ENCODE measurements at regions not wholly inside any gene's neighbourhood (a gene's known extent, or its start where the extent isn't known, plus 50 kb on each side); places are given as distances from the start of the nearest gene placed in this dataset.

DNA sequence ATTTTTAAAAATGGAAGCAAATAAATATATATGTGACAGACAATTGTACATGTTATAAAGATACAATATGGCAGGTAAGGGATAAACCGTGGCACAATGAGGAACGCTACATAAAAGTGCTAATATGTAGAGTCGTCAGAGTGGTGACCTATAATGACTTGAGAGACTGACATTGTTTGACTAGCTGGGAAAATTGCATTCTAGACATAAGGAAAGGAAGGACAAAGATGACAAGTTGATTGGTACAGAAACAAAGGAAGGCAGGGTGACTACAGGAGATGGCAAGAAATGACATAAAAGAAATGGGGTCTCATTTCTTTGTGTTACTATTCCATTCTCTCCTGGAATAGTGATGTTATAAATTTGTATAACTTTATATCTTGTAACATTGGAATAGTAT lies 420.4 kb downstream of the DSC3 start:
- no peak overlapping the region for H3K4me2 ChIP-seq (ENCODE audit: low read depth, low read length)
- intact Hi-C loops (cut with micrococcal nuclease; ENCODE audit: unreplicated experiment), result no loop called here
- H3K4me1 ChIP-seq (ENCODE audit: insufficient read depth, low read length), result no peaks in the 10 kb centered on the region
- in situ Hi-C loops (cut with HindIII; ENCODE audit: extremely low pct_ligation_motif_present, low pct_unique_long_range_greater_than_20kb), result no loop called here
- DNase-seq (ENCODE audit: low spot score), result no peak
- ChIA-PET CTCF (ENCODE audit: low intra/inter-chr PET ratio, low total read pairs) (no interaction called here), POLR2A (no interaction called here)
- H3K79me2 ChIP-seq (ENCODE audit: insufficient read depth, low read length), result no peaks in the 10 kb centered on the region
- no peak overlapping the region for H3K27ac ChIP-seq (ENCODE audit: extremely low read length, insufficient read depth, low read length)
- H3K9ac ChIP-seq (ENCODE audit: insufficient read depth, low read depth, low read length), result no peak overlapping the region
- no peak overlapping the region for H3K4me3 ChIP-seq (replicated peaks in 1 of 3; ENCODE audit: insufficient read depth in 1 of 3, low read depth in 2 of 3, low read length in 3 of 3)
- no peaks in the 10 kb centered on the region for H3K27me3 ChIP-seq (ENCODE audit: control insufficient read depth in 1 of 2, insufficient read depth in 2 of 2, low read length in 2 of 2)
- no peaks in the 10 kb centered on the region for H3K36me3 ChIP-seq (replicated peaks in 1 of 2; ENCODE audit: control insufficient read depth in 1 of 2, insufficient read depth in 2 of 2, low read length in 2 of 2)
- no peak for TF ChIP-seq KMT2A (CRISPR knock-in tag; IDR thresholded peaks at IDR 0.05)
- no peaks in the 10 kb centered on the region for H3K9me3 ChIP-seq (ENCODE audit: low read length)
- no peak overlapping the region for H2AFZ ChIP-seq (ENCODE audit: low read length)
- H4K20me1 ChIP-seq (ENCODE audit: insufficient read depth, low read length), result no peaks in the 10 kb centered on the region
- under 1% methylated on average over 3 of the region's 3 CpGs for WGBS (ENCODE audit: low lambda C conversion rate)
- no peak for FAIRE-seq
- no TSS peak for BruUV-seq (replicated peaks)
- no peak for ATAC-seq

DNA sequence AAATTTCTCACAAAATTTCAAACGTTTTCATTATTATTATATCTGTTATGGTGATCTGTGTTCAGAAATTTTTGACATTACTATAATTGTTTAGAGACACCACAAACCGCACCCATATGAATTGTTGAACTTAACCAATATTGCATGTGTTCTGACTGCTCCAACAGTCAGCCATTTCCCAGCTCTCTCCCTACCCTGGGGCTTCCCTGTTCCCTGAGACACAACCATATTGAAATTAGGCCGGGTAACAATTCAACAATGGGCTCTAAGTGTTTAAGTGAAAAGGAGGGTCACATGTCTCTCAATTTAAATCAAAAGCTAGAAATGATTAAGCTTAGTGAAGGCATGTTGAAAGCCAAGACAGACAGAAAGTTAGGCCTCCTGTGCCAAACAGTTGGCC lies 424.0 kb downstream of the DSC3 start:
- no peak for TF ChIP-seq JUND (CRISPR knock-in tag; IDR thresholded peaks at IDR 0.05)
- TF ChIP-seq ZNF510 (CRISPR knock-in tag; IDR thresholded peaks at IDR 0.05; ENCODE audit: low read depth), result no peak
- TF ChIP-seq, protein P1, sequence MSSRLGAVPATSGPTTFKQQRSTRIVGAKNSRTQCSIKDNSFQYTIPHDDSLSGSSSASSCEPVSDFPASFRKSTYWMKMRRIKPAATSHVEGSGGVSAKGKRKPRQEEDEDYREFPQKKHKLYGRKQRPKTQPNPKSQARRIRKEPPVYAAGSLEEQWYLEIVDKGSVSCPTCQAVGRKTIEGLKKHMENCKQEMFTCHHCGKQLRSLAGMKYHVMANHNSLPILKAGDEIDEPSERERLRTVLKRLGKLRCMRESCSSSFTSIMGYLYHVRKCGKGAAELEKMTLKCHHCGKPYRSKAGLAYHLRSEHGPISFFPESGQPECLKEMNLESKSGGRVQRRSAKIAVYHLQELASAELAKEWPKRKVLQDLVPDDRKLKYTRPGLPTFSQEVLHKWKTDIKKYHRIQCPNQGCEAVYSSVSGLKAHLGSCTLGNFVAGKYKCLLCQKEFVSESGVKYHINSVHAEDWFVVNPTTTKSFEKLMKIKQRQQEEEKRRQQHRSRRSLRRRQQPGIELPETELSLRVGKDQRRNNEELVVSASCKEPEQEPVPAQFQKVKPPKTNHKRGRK (CRISPR knock-in tag; IDR thresholded peaks at IDR 0.05), result no peak
- CTCF ChIA-PET (ENCODE audit: low intra/inter-chr PET ratio, low total read pairs), result no interaction called here
- H2AFZ ChIP-seq (ENCODE audit: low read length), result no peak overlapping the region
- no peaks in the 10 kb centered on the region for H4K20me1 ChIP-seq (ENCODE audit: insufficient read depth, low read length)
- H3K27ac ChIP-seq (ENCODE audit: extremely low read length, insufficient read depth, low read length), result no peak overlapping the region
- DNase-seq (ENCODE audit: low spot score), result no peak
- H3K4me3 ChIP-seq (replicated peaks in 1 of 3; ENCODE audit: insufficient read depth in 1 of 3, low read depth in 2 of 3, low read length in 3 of 3), result no peak overlapping the region
- H3K36me3 ChIP-seq (replicated peaks in 1 of 2; ENCODE audit: control insufficient read depth in 1 of 2, insufficient read depth in 2 of 2, low read length in 2 of 2), result no peaks in the 10 kb centered on the region
- no TSS peak for BruUV-seq (replicated peaks)
- H3K4me1 ChIP-seq (ENCODE audit: insufficient read depth, low read length), result no peaks in the 10 kb centered on the region
- H3K79me2 ChIP-seq (ENCODE audit: insufficient read depth, low read length), result no peaks in the 10 kb centered on the region
- intact Hi-C loops (cut with micrococcal nuclease; ENCODE audit: unreplicated experiment), result no loop called here
- POLR2A ChIA-PET, result no interaction called here
- no peak overlapping the region for H3K4me2 ChIP-seq (ENCODE audit: low read depth, low read length)
- no peak for ATAC-seq
- H3K9me3 ChIP-seq (ENCODE audit: low read length), result no peaks in the 10 kb centered on the region
- in situ Hi-C loops (cut with HindIII; ENCODE audit: extremely low pct_ligation_motif_present, low pct_unique_long_range_greater_than_20kb), result no loop called here
- H3K27me3 ChIP-seq (ENCODE audit: control insufficient read depth in 1 of 2, insufficient read depth in 2 of 2, low read length in 2 of 2), result no peaks in the 10 kb centered on the region
- FAIRE-seq, result no peak
- no peak overlapping the region for H3K9ac ChIP-seq (ENCODE audit: insufficient read depth, low read depth, low read length)
- 0% methylated on average over 3 of the region's 3 CpGs for WGBS (ENCODE audit: low lambda C conversion rate)
